Ishikawa (cell line): ENCODE measurements at regions not wholly inside any gene's neighbourhood (a gene's known extent, or its start where the extent isn't known, plus 50 kb on each side); places are given as distances from the start of the nearest gene placed in this dataset.

ENCODE experiments used
- CEBPB ChIP-seq: IDR thresholded peaks from 2 replicates; pipeline ENCODE4 v1.6.1; 2012
- CREB1 ChIP-seq: IDR thresholded peaks from 2 replicates; pipeline ENCODE4 v1.6.1; 2012; ENCODE audit warnings: low read depth
- EP300 ChIP-seq: IDR thresholded peaks from 2 replicates; pipeline ENCODE4 v1.6.1; 2012; ENCODE audit warnings: borderline replicate concordance
- FOXM1 ChIP-seq: IDR thresholded peaks from 2 replicates; pipeline ENCODE4 v1.6.1; 2012; ENCODE audit warnings: low read depth, borderline replicate concordance
- NFIC ChIP-seq: IDR thresholded peaks from 2 replicates; pipeline ENCODE4 v1.6.1; 2012
- RAD21 ChIP-seq: IDR thresholded peaks from 2 replicates; pipeline ENCODE4 v1.6.1; 2012; ENCODE audit warnings: low read depth
- REST ChIP-seq: IDR thresholded peaks from 2 replicates; pipeline ENCODE4 v1.6.1; 2012; ENCODE audit warnings: low read depth, mild to moderate bottlenecking
- TAF1 ChIP-seq: IDR thresholded peaks from 2 replicates; pipeline ENCODE4 v1.6.1; 2012; ENCODE audit warnings: low read depth, mild to moderate bottlenecking
- TCF12 ChIP-seq: IDR thresholded peaks from 2 replicates; pipeline ENCODE4 v1.6.1; 2012; ENCODE audit warnings: low read depth
- TEAD4 ChIP-seq: IDR thresholded peaks from 2 replicates; pipeline ENCODE4 v1.6.1; 2012
- YY1 ChIP-seq: IDR thresholded peaks from 2 replicates; pipeline ENCODE4 v1.6.1; 2012; ENCODE audit warnings: low read depth
- ZBTB7A ChIP-seq: IDR thresholded peaks from 2 replicates; pipeline ENCODE4 v1.6.1; 2012; ENCODE audit warnings: low read depth
- TF ChIP-seq, protein P1 (sequence below): IDR thresholded peaks from 2 replicates; pipeline ENCODE4 v1.6.1; 2012
- TF ChIP-seq, protein P2 (sequence below): IDR thresholded peaks from 2 replicates; pipeline ENCODE4 v1.6.1; 2012

GRCh38 chr2:188878716-188879115 lies 95.5 kb upstream of the COL3A1 start:
- TF ChIP-seq CEBPB (no peak), REST (no peak), ZBTB7A (no peak), RAD21 (no peak), TAF1 (no peak), TEAD4 (no peak), EP300 (no peak), FOXM1 (no peak), CREB1 (no peak), TCF12 (no peak), YY1 (no peak), NFIC (no peak)
- TF ChIP-seq, protein P1, sequence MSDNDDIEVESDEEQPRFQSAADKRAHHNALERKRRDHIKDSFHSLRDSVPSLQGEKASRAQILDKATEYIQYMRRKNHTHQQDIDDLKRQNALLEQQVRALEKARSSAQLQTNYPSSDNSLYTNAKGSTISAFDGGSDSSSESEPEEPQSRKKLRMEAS: no peak
- TF ChIP-seq, protein P2, sequence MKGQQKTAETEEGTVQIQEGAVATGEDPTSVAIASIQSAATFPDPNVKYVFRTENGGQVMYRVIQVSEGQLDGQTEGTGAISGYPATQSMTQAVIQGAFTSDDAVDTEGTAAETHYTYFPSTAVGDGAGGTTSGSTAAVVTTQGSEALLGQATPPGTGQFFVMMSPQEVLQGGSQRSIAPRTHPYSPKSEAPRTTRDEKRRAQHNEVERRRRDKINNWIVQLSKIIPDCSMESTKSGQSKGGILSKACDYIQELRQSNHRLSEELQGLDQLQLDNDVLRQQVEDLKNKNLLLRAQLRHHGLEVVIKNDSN: no peak
